ENCODE measurements at regions not wholly inside any gene's neighbourhood (a gene's known extent, or its start where the extent isn't known, plus 50 kb on each side); places are given as distances from the start of the nearest gene placed in this dataset.
A peak's percentile ranks its signal among the peaks of the same experiment; 100 is the strongest.
"Not testable (repeated sequence)": the region's sequence is repeated elsewhere in the genome, so short reads cannot be mapped to it uniquely, and the experiment has no call there.

GRCh38 chr12:23185346-23185745 is 560.4 kb downstream of the ETNK1 start:
- DNase-seq (ENCODE audit: low read depth) = no peak

DNA sequence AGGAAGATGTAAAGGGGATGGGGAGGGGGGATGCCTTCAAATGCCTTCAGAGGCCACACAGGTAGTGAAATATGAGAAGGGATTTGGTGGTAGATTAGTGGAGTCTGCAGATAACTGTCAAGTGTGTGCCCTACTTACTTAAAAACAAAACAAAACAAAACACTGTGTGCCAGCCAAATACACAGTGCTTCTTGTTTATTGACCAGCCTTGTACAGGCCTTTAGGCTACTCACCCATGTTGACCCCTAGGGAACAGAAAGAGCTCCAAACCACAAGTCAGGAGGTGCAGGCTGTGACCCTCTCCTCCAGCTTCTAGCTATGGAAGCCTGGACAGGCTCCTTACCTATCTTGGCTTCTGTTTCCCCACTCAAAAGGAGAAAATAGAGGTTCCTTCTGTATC is 562.0 kb downstream of the ETNK1 start:
- DNase-seq (ENCODE audit: low read depth) = no peak

DNA sequence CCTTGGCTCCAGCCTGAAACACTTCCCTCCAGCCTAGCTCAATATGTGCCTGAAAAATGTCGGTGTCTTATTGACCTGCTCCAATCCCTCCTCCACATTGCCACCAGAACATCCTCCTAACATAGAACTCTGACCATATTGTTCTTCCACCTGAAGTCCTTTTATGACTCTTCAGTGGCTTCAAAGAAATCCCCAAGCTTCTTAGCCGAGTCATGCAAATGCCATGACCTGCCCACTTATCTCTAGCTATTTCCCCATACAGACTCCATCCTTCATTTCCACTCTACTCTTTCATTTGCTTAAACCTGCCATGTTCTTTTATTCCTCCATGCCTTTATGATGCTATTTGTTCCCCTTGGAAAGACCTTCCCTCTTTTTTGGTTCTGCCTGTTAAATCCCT is 568.6 kb downstream of the ETNK1 start:
- no peak for DNase-seq (ENCODE audit: low read depth)

- no peak for DNase-seq (ENCODE audit: low read depth)
These were observed 572.3 kb downstream of the ETNK1 start for GRCh38 chr12:23197266-23197665.

DNA sequence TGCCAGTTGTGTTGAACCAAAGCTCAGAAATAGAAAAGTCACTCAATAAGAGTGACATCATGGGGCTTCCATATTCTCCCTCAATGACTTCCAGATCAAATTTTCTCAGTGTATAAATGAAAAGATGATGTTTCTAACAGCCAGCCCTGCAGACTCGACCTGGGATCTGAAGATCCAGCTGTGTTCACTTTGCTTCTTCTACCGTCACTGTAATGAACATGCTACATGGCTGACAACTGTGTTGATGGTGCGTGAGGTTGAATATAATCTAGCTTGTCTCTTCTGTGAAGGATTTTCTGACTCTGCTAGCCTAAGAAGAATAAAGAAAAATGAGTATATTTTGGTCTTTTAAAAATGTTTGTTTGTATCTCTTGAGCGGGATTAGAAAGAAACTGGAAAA is 577.8 kb downstream of the ETNK1 start:
- DNase-seq (ENCODE audit: low read depth) = no peak

DNA sequence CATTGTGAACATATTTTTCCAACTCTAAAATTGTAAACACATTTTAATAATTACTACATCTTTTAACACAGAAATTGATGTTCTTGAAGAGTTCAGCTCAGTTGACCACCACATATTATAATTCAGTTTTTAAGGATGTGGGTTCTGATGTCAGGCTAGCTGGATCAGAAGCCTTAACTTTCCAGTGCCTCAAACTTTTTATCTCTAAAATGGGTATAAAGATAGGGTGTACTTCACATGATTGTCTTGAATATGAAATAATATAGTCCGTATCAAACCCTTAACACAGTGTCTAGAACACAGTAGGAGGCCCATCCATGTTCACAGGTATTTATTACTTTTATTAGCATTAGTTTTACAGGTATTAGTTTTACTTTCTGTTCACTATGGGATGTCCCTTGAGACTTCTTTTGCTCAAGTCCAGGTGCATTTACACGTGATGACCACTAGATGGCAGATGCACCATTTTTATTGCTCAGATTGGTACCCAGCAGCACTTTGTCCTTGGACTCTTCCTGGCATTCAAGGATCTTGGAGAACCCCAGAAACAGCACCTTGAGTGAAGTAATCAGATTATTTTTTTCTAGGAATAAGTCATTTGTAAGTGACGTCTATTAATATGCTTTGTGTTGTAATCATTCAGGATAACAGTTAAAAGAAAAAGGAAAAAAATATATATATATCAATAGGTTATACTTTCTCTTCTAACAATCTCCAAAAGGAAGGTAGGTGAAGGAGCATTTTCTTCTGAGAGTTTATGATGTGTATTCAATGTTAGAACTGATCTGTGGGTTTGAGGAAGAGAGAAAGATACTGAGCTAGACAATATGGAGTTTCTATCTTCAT is 580.2 kb downstream of the ETNK1 start:
- peak; percentile 26 for DNase-seq (ENCODE audit: low read depth)

DNA sequence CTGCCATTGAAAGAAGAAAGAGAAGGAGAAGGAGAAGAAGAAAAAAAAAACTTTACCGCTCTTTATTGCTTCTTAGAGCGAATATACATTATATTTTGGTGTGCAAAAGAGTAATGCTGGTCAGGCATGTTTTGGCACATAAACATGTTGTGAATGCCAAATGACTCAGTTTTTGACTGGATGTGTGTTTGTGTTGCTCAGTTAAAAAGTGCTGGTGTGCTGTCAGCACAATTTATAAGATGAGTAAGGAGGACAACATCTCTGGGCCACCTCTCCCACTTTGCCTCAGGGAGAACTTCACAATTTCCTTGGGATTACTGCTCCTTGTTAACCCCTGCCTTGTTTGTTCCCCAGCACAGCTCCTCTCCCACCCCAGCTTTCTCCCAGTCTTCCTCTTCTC is 584.8 kb downstream of the ETNK1 start:
- DNase-seq (ENCODE audit: low read depth) = no peak

DNA sequence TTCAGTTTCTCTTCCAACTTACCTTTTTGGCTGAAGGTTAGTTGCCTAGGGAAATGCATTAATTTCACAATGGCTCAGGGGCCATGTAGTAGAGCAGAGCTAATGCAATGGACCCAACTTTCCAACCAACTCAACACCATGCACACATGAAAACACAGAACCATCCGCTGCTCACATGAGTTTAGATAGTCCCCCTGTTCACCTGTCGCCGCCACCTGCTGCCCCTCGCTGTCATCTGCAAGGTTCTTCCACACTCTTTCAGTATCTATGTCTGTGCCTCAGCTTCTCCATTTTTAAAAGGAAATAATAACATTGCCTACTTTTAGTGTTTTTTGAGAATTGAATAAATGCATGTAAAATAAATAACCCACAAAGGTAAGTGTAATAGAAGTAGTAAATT is 585.6 kb downstream of the ETNK1 start:
- no peak for DNase-seq (ENCODE audit: low read depth)

GRCh38 chr12:23211384-23212320 is 586.7 kb downstream of the ETNK1 start:
- DNase-seq (ENCODE audit: low read depth) = no peak

GRCh38 chr12:23217158-23217557 is 592.2 kb downstream of the ETNK1 start:
- DNase-seq (ENCODE audit: low read depth) = no peak

DNA sequence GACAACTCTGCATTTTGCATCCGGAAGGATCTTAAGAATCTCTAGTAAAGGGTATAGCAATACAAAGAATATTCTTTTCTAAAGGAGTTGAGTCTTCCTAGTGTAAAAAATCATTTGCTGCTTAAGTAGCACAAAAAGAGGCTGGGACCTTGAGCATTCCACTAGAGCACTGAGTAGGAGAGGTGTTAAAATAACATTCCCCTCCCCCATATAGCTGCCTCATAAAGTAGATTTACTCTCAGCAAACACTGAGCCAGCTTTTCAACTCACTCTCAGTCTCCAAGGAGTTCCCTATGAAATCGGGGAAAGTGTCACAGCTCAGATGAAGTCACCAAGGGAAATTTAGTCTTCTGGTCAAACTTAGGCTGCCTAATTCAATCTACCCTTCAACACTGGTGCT is 592.7 kb downstream of the ETNK1 start:
- no peak for DNase-seq (ENCODE audit: low read depth)

DNA sequence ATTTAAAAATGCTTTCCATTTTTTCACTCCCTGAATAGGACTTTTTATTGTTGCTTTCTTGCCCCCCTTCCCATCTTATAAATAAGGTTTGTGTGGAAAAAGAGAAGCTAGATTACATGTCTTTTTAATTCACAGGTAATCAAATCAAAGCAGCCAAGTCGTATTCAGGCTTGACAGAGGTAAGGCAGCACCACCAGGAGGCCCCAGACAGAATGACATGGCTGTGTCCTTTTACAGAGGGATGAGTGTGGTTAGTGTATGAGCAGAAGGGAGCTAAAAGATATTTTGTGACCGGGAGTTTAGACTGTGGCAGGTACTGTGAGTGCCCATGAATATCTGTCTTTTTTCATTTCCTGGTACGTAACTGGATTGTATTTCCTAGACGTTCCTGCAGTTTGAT is 596.1 kb downstream of the ETNK1 start:
- no peak for DNase-seq (ENCODE audit: low read depth)

GRCh38 chr12:23221926-23222325 is 597.0 kb downstream of the ETNK1 start:
- no peak for DNase-seq (ENCODE audit: low read depth)

DNA sequence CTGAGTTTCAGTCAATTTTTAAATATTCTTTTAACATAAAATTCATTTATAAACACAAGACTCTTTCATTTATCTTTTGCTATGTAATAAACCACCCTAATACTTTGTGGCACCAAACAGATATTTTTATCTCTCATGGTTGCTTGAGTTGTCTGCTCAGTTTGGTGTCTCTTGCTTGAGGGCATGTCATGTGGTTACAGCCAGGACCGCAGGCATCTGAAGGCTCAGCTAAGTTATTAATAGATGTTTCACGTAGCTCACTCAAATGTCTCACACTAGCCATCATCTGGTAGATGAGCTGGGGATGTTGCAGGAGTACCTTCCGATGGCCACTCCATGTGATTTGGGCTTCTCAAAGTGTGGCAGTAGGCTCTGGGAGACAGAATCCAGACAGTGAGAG is 597.8 kb downstream of the ETNK1 start:
- no peak for DNase-seq (ENCODE audit: low read depth)

GRCh38 chr12:23228101-23228500 is 603.1 kb downstream of the ETNK1 start:
- no peak for DNase-seq (ENCODE audit: low read depth)

- DNase-seq (ENCODE audit: low read depth) = no peak
These were observed 605.9 kb downstream of the ETNK1 start for GRCh38 chr12:23230899-23231298.

GRCh38 chr12:23236066-23236780 is 611.3 kb downstream of the ETNK1 start:
- DNase-seq (ENCODE audit: low read depth) = no peak

DNA sequence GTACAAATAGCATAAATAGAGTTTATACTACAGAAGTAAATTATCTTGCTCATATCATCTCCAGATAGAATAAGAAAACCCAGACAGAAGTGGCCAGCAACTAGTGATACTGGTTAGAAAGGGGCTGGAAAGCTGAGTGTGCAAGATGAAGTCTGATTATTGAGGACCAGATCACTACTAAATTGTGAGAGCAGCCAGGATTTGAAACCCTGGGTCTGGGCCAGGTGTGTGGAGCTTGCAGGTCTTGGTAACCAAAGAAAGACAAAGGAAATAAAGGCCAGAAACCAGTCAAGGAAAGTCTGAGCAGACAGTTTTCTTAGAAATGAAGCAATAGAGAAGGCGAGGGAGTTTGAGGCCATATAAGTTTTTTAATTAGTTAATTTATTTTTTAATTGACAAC is 611.8 kb downstream of the ETNK1 start:
- no peak for DNase-seq (ENCODE audit: low read depth)

DNA sequence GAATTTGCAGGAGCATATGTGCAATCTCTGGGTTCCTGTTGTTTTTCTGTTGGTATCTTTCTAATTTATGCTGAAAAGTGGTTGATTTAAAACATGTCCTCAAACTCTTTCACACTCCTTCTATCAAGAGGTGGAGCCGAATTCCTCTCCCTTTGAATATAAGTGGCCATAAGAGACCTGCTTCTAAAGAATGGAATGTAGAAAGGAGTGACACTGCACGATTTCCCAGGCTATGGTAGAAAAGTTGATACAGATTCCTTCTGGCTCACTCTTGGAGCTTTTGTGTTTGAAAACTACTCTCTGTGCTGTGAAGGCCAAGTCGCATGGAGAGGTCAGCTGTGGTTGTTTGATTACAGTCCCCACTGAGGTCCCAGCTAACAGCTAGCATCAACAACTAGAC is 613.2 kb downstream of the ETNK1 start:
- DNase-seq (ENCODE audit: low read depth) = no peak

DNA sequence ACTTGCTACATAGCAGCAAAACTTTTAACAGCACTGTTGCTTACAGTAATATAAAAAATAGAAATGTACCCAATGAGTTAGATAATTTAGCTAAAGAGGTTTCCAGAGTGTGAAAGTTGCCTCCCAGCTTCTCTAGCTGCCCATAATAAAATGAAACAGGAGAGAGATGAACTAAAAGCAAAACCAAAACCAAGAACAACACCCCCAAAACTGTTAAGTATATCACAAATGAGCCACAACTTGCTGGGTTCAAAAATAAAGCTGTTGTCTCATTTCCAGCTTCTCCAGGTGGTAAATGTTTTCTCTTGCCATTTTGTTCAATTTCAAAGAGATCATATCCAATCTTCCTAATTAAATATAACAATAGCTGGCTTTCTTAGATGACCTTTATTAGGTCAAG is 614.0 kb downstream of the ETNK1 start:
- no peak for DNase-seq (ENCODE audit: low read depth)

DNA sequence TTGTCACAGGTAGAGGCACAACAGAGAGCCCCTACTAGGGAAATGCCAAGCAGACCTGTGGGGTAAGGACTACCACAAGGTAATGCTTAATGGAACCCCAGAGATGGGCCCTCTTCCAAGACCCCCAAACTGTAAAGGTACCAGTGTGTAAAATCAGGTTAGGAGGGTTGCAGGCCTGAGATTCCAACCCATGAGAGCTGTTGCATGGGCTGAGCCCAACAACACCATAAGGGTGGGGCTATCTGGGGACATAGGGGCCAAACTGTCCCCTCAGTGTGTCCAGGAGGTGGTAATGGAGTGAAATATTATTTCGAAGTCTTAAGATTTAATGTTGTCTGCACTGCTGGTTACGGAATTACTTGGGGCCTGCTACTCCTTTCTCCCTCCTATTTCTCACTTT is 620.2 kb downstream of the ETNK1 start:
- no peak for DNase-seq (ENCODE audit: low read depth)

GRCh38 chr12:23253191-23253590 is 628.2 kb downstream of the ETNK1 start:
- no peak for DNase-seq (ENCODE audit: low read depth)

GRCh38 chr12:23253910-23254309 is 628.9 kb downstream of the ETNK1 start:
- not testable (repeated sequence) for DNase-seq (ENCODE audit: low read depth)
